ENCODE measurements at regions not wholly inside any gene's neighbourhood (a gene's known extent, or its start where the extent isn't known, plus 50 kb on each side); places are given as distances from the start of the nearest gene placed in this dataset.
"Not testable (repeated sequence)": the region's sequence is repeated elsewhere in the genome, so short reads cannot be mapped to it uniquely, and the experiment has no call there.

GRCh38 chr12:58336581-58337242 lies 395.3 kb downstream of the ATP23 start:
- H3K9me3 Mint-ChIP-seq; DNase-seq; H3K4me3 Mint-ChIP-seq; H3K36me3 Mint-ChIP-seq (ENCODE audit: low read depth); H3K4me1 Mint-ChIP-seq (ENCODE audit: low read depth); H3K27ac Mint-ChIP-seq: not testable (repeated sequence)
- H3K27me3 Mint-ChIP-seq: peaks cover 16% of the 10 kb centered on the region

- not testable (repeated sequence) for H3K27ac Mint-ChIP-seq; H3K4me1 Mint-ChIP-seq (ENCODE audit: low read depth); H3K36me3 Mint-ChIP-seq (ENCODE audit: low read depth); H3K9me3 Mint-ChIP-seq; H3K4me3 Mint-ChIP-seq; DNase-seq
- H3K27me3 Mint-ChIP-seq: peaks cover 19% of the 10 kb centered on the region
Measured at GRCh38 chr12:58337539-58337938, 396.2 kb downstream of the ATP23 start.

- no peak overlapping the region for H3K4me3 Mint-ChIP-seq
- H3K4me1 Mint-ChIP-seq (ENCODE audit: low read depth): no peaks in the 10 kb centered on the region
- peaks cover 42% of the 10 kb centered on the region for H3K27me3 Mint-ChIP-seq
- H3K36me3 Mint-ChIP-seq (ENCODE audit: low read depth): no peaks in the 10 kb centered on the region
- H3K27ac Mint-ChIP-seq: no peak overlapping the region
- no peak for DNase-seq
- no peaks in the 10 kb centered on the region for H3K9me3 Mint-ChIP-seq
Measured at GRCh38 chr12:58341791-58342190, 400.4 kb downstream of the ATP23 start.

GRCh38 chr12:58342736-58343135 lies 401.4 kb downstream of the ATP23 start:
- no peak overlapping the region for H3K27ac Mint-ChIP-seq
- H3K4me1 Mint-ChIP-seq (ENCODE audit: low read depth): no peaks in the 10 kb centered on the region
- H3K27me3 Mint-ChIP-seq: peaks cover 39% of the 10 kb centered on the region
- H3K36me3 Mint-ChIP-seq (ENCODE audit: low read depth): no peaks in the 10 kb centered on the region
- no peak overlapping the region for H3K4me3 Mint-ChIP-seq
- no peaks in the 10 kb centered on the region for H3K9me3 Mint-ChIP-seq
- no peak for DNase-seq

- Mint-ChIP-seq H3K36me3 (ENCODE audit: low read depth) (no peaks in the 10 kb centered on the region), H3K4me3 (no peak overlapping the region), H3K4me1 (ENCODE audit: low read depth) (no peaks in the 10 kb centered on the region), H3K27ac (no peak overlapping the region), H3K9me3 (no peaks in the 10 kb centered on the region), H3K27me3 (peaks cover 26% of the 10 kb centered on the region)
- DNase-seq: no peak
Measured at GRCh38 chr12:58346032-58346632, 404.8 kb downstream of the ATP23 start.

GRCh38 chr12:58347188-58347587 lies 405.8 kb downstream of the ATP23 start:
- H3K27me3 Mint-ChIP-seq: peaks cover 26% of the 10 kb centered on the region
- H3K9me3 Mint-ChIP-seq: no peaks in the 10 kb centered on the region
- H3K36me3 Mint-ChIP-seq (ENCODE audit: low read depth): no peaks in the 10 kb centered on the region
- DNase-seq: no peak
- H3K4me1 Mint-ChIP-seq (ENCODE audit: low read depth): no peaks in the 10 kb centered on the region
- H3K27ac Mint-ChIP-seq: no peak overlapping the region
- H3K4me3 Mint-ChIP-seq: no peak overlapping the region

- Mint-ChIP-seq H3K27me3 (peaks cover 22% of the 10 kb centered on the region), H3K4me3 (no peak overlapping the region), H3K9me3 (no peaks in the 10 kb centered on the region), H3K4me1 (ENCODE audit: low read depth) (no peaks in the 10 kb centered on the region), H3K27ac (no peak overlapping the region), H3K36me3 (ENCODE audit: low read depth) (no peaks in the 10 kb centered on the region)
- no peak for DNase-seq
Measured at GRCh38 chr12:58347691-58348090, 406.3 kb downstream of the ATP23 start.

GRCh38 chr12:58349161-58349560 lies 407.8 kb downstream of the ATP23 start:
- Mint-ChIP-seq H3K27me3 (peaks cover 13% of the 10 kb centered on the region), H3K4me3 (no peak overlapping the region), H3K27ac (no peak overlapping the region), H3K4me1 (ENCODE audit: low read depth) (no peaks in the 10 kb centered on the region), H3K9me3 (no peaks in the 10 kb centered on the region), H3K36me3 (ENCODE audit: low read depth) (no peaks in the 10 kb centered on the region)
- no peak for DNase-seq

- no peaks in the 10 kb centered on the region for H3K36me3 Mint-ChIP-seq (ENCODE audit: low read depth)
- H3K27me3 Mint-ChIP-seq: peaks cover 16% of the 10 kb centered on the region
- no peaks in the 10 kb centered on the region for H3K4me1 Mint-ChIP-seq (ENCODE audit: low read depth)
- H3K27ac Mint-ChIP-seq: no peak overlapping the region
- H3K9me3 Mint-ChIP-seq: no peaks in the 10 kb centered on the region
- H3K4me3 Mint-ChIP-seq: no peak overlapping the region
- DNase-seq: no peak
Measured at GRCh38 chr12:58356794-58357193, 415.4 kb downstream of the ATP23 start.

GRCh38 chr12:58357511-58357910 lies 416.1 kb downstream of the ATP23 start:
- Mint-ChIP-seq H3K9me3 (no peaks in the 10 kb centered on the region), H3K27me3 (peaks cover 16% of the 10 kb centered on the region), H3K4me3 (no peak overlapping the region), H3K4me1 (ENCODE audit: low read depth) (no peaks in the 10 kb centered on the region), H3K36me3 (ENCODE audit: low read depth) (no peaks in the 10 kb centered on the region), H3K27ac (no peak overlapping the region)
- no peak for DNase-seq

GRCh38 chr12:58358369-58358768 lies 417.0 kb downstream of the ATP23 start:
- Mint-ChIP-seq H3K4me3 (no peak overlapping the region), H3K27ac (no peak overlapping the region), H3K27me3 (peaks cover 16% of the 10 kb centered on the region), H3K36me3 (ENCODE audit: low read depth) (no peaks in the 10 kb centered on the region), H3K4me1 (ENCODE audit: low read depth) (no peaks in the 10 kb centered on the region), H3K9me3 (no peaks in the 10 kb centered on the region)
- no peak for DNase-seq

GRCh38 chr12:58359084-58359483 lies 417.7 kb downstream of the ATP23 start:
- DNase-seq: no peak

GRCh38 chr12:58361056-58361455 lies 419.7 kb downstream of the ATP23 start:
- H3K9me3 Mint-ChIP-seq: no peaks in the 10 kb centered on the region
- H3K27me3 Mint-ChIP-seq: peaks cover 9% of the 10 kb centered on the region
- no peaks in the 10 kb centered on the region for H3K4me1 Mint-ChIP-seq (ENCODE audit: low read depth)
- DNase-seq: no peak
- H3K4me3 Mint-ChIP-seq: no peak overlapping the region
- no peak overlapping the region for H3K27ac Mint-ChIP-seq
- no peaks in the 10 kb centered on the region for H3K36me3 Mint-ChIP-seq (ENCODE audit: low read depth)

More at GRCh38 chr12:58359084-58359483, 417.7 kb downstream of the ATP23 start:
- Mint-ChIP-seq H3K4me1 (ENCODE audit: low read depth) (no peaks in the 10 kb centered on the region), H3K36me3 (ENCODE audit: low read depth) (no peaks in the 10 kb centered on the region), H3K27ac (no peak overlapping the region), H3K9me3 (no peaks in the 10 kb centered on the region), H3K27me3 (peaks cover 16% of the 10 kb centered on the region), H3K4me3 (no peak overlapping the region)

- no peaks in the 10 kb centered on the region for H3K27me3 Mint-ChIP-seq
- H3K4me3 Mint-ChIP-seq: no peak overlapping the region
- H3K4me1 Mint-ChIP-seq (ENCODE audit: low read depth): no peaks in the 10 kb centered on the region
- no peak overlapping the region for H3K27ac Mint-ChIP-seq
- no peaks in the 10 kb centered on the region for H3K9me3 Mint-ChIP-seq
- DNase-seq: no peak
- H3K36me3 Mint-ChIP-seq (ENCODE audit: low read depth): no peaks in the 10 kb centered on the region
Measured at GRCh38 chr12:58363971-58364370, 422.6 kb downstream of the ATP23 start.

- Mint-ChIP-seq H3K36me3 (ENCODE audit: low read depth) (no peaks in the 10 kb centered on the region), H3K27ac (no peak overlapping the region), H3K4me3 (no peak overlapping the region), H3K9me3 (no peaks in the 10 kb centered on the region), H3K4me1 (ENCODE audit: low read depth) (no peaks in the 10 kb centered on the region), H3K27me3 (no peaks in the 10 kb centered on the region)
- no peak for DNase-seq
Measured at GRCh38 chr12:58364389-58365086, 423.2 kb downstream of the ATP23 start.

Data from activated T-cell treated with anti-CD3 and anti-CD28 coated beads, Interleukin-2, amount 50 U/mL, for 24 hours (primary cell).